ENCODE measurements at regions not wholly inside any gene's neighbourhood (a gene's known extent, or its start where the extent isn't known, plus 50 kb on each side); places are given as distances from the start of the nearest gene placed in this dataset.
"Not testable (repeated sequence)": the region's sequence is repeated elsewhere in the genome, so short reads cannot be mapped to it uniquely, and the experiment has no call there.

DNA sequence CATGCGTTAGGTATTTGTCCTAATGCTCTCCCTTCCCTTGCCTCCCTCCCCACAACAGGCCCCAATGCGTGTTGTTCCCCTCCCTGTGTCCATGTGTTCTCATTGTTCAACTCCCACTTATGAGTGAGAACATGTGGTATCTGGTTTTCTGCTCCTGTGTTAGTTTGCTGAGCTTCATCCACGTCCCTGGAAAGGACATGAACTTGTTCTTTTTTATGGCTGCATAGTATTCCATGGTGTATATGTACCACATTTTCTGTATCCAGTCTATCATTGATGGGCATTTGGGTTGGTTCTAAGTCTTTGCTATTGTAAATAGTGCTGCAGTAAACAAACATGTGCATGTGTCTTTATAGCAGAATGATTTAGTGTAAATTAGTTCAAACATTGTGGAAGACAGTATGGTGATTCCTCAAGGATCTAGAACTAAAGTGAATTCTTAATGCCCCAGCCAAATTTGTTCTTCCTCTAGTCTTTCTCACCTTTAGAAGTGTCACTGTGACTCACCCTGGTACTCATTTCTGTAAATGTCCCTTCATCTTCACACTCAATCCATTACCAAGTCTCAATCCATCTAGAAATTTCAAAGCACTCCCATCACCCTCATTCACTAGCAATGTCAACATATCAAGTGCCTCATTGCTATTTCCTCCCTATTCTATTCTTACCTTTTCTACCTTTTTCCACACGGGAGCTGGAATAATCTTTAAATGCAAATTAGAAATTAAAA lies 123.9 kb downstream of the MREG start:
- not testable (repeated sequence) for DNase-seq

DNA sequence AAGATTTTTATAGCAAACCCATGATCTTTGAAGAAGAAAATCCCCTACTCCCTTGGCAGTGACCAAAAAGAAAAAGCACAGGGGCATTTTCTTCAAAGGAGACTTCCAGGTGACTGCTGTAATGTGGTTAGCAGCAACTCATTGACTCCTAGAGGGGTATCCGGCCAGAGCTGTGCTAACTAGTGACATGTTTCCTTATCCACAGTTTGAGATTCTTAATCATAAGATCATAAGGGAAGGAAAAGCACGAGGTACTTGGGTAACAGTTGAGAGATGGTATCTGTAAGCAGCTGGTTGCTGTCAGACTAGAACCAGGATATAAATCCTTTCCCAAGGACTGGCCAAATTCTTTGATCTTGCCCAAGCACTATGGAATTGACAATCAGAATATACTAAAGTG lies 124.7 kb downstream of the MREG start:
- DNase-seq = no peak

DNA sequence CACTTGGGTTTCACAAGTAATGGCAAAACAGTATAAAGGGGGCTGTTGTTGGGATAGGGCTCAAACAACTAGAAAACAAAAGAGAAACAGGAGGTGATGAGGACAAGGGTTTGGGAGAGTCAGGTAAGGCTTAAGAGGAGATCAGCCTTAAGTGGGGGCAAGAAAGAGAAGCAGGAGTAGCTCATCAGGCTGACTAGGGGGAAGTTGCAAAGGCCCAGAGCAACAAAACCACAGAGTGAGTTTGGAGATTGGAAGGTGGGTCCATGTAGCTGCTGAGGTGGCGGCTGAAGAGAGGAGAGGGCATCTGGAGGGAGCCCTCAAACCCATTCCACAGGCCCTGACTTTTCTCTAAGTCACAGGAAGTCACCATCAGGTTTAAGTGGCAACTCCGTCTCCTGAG lies 126.0 kb downstream of the MREG start:
- no peak for DNase-seq

DNA sequence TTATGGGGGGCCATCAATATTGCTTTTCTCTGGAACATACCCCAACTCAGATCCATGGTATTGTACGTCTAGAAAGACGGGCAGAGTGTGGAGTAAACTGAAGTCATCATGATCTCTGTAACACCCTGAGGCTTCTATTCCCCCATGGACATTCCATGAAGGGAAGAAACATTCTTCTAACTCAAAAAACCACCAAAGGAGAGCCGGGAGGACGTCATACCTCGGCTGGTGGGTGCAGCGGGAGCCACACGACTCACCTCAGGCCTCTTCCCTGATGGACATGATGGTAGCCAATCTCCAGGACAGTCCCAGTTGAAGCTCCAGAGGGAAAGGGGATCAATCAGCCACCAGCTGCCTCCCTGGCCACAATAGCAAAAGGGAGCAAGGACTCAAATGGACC lies 127.3 kb downstream of the MREG start:
- no peak for DNase-seq

DNA sequence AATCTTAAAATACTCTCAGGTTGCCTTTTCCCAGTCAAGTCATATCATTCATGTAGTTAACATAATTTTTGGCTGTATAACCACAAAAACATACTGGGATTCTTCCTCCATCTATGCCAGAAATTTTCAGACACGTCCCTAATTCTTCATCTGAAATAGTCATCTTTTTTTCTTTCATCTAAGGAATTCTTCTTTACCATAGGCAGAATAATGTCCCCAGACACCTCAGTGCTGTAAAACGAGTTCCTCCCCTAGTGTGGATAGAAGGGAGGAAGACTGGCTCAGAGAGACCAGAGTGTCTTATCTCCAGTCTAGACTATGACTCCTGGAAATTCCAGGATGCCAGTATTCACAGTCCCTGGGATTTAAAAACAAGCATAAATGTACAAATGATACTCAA lies 127.8 kb downstream of the MREG start:
- DNase-seq = no peak

DNA sequence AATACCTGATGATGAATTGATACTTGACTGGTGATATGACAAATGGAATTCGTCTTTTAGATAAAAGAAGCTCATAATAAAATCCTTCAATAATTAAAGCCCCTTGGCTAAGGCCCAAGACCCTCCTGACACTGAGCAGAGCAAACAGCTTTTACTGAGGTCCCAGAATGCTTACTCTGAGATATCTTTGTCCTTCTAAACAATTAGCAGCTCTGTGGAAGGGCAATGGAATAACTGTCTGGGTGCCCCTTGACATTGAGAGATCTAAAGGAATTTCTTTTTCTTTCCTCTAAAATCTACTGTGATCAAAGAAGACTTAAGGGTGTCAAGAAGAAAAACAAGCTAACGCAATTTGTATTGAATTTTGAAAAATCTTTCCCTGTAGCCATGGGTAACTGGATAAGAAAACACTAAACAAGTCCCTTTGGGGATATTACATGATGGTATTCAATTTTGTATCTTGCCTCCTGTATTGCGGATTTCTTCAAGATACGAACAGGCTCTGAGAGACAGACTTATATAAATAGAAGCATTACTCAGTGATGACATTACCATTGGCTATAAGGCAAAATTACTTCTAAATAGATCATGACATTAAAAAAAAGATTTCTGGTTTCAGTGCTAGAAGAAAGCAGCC lies 128.8 kb downstream of the MREG start:
- no peak for DNase-seq

DNA sequence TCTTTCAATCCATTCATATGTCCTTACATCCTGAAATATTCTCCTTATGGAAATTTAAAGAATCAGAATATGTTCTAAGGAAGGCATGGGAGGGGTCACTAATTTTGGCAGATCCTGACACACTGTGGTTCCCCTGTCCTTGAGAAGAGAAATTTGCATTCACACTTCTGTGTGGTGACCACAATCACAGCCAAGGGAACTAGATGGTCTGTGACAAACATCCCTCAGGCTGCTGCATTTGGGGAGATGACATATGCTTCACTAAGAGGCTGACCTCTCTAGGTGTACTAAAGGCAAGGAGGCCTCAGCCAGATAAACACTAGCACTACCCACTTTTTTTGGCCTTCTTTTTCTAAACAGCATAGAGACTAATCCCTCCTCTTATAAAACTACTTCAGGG lies 129.6 kb downstream of the MREG start:
- no peak for DNase-seq

DNA sequence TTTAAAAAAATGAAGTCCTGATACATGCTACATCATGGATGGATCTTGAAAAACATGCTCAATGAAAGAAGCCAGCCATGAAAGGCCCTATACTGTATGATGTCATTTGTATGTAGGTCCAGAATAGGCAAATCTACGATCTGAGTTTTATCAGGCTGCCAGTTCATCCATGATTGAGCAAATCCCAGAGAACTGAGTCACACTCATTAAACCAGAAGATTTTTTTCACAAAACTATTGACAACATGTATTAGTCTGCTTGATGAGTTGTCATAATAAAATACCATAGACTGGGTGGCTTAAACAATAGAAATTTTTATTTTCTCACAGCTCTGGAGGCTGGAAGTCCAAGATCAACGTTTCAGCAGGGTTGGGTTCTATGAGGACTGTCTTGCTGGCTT lies 130.7 kb downstream of the MREG start:
- DNase-seq = no peak

DNA sequence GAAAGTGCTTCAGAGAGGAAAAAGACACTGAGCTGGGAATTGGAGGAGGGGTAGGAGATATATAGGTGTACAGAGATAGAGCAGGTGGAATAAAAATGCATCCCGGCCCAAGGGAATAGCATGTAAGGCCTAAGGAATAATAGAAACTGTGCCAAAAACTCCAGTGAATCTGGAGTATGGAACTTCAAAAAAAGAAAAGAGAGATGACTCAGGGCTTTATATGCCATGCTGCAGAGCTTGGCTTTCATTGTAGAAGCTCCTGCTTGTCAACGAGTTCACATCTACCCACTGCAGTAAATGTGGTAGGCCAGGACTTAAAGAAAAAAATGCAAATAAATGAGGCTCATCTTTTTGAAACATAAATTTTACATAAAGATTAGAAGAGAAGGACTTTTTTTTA lies 131.8 kb downstream of the MREG start:
- DNase-seq = no peak

DNA sequence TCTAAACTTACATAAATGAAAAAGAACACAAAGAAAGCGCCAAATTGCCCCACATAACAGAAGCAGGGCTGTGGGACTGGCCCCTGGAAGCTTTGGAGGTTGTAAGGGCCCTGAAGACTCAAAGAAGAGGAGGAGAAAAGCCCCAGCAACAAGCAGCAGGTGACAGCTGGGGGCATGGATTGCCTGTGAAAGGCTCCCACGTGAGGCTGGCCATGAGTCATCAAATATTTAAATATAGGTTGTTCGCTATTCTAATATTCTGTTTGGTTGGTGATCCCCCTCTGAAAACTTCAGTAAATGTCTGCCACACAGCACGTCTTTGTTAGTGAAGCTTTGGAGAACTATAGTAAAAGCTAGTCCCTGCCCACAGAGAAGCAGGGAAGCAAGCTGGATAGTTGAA lies 132.4 kb downstream of the MREG start:
- no peak for DNase-seq

DNA sequence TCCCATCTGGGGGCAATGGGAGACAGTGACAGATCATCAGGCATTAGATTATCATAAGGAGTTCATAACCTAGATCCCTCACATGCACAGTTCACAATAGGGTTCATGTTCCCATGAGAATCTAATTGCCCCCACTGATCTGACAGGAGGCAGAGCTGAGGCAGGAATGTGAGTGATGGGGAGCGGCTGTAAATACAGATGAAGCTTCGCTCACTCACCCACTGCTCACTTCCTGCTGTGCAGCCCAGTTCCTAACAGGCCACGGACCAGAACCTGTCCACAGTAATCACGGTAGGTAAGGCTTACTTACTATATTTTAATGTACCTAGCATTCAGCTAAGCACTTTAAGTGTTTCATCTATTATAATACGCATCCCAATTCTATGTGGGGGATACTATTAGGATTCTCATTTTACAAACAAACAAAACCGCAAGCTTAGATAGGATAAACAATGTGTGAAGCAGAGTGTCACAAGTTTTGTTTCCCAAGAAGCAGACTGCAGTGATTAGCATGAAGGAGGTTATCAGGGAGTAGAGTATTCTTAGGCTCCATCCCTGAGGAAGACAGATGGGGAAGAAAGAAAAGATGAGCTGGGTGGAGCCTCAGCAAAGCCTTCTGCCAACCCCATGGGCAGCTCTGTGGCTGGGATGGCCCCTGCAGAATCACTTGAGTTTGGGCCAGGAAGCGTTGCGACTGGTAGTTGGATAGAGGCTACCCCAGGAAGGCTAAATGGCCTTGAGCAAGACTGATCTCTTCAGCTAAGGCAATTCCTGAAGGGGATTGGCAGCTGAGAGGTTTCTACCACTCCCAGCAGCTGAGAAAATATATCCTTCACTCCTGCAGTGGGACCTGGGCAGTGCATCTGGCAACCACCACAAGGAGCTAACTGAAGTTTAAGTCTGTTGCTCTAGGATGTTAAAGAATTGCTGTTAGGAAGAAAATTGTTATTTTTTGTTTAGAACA lies 133.1 kb downstream of the MREG start:
- DNase-seq = no peak

DNA sequence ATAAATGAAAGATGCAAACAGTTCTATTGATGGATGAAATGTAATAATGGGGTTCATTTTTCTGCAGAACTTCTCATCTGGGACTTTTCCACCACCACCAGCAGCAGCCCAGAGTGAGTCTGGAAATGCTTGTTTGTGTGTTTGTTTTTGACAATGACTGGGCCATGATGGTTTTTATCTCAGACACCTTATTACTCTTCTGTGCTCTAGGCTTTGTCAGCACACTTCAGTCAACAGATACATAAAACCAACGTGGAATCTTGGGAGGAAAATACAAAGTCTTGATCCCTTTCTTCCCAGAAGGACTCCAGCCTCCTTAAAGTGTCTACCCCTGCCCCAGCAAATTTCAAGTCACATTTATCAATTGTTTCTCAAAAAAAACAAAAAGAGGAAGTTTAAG lies 134.0 kb downstream of the MREG start:
- DNase-seq = no peak

DNA sequence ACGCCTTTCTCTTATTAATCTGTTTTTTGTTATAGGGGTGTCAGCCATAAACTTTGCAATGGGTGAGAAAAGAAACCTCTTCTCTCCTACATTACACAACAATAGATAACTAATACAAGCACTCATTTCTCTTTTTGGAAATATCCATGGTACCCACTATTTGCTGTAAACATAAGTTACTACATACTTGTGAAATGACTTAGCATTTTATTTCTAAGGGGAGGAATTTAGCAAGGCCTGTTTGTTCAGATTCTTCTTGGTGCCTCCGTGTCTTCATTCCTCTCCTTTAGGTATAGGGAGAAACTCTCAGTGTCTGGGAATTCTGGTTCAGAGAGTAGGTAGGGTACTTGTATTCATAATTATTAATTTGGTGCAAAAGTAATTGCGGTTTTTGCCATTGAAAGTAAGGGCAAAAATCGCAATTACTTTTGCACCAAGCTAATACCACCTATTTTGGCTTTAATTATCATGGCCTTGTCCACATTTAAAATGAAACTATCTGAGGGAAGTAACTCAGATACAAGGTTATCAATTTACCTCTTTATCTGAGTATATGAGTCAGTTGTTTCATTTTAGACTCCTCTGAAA lies 134.8 kb downstream of the MREG start:
- DNase-seq = no peak

DNA sequence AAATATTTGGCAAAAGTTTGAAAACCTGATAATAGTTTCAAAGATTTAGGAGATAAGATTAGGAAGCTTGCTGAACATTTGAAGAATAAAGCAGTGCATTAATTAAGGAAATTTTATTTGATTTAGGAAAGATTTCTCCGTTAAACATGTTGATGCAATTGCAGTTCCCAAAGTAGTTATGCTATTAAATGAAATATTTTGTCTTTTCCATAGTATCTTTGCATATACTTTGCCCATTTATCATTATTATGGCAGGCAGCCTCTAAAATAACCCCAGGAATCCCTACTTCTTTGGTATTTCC lies 136.5 kb downstream of the MREG start:
- no peak for DNase-seq

DNA sequence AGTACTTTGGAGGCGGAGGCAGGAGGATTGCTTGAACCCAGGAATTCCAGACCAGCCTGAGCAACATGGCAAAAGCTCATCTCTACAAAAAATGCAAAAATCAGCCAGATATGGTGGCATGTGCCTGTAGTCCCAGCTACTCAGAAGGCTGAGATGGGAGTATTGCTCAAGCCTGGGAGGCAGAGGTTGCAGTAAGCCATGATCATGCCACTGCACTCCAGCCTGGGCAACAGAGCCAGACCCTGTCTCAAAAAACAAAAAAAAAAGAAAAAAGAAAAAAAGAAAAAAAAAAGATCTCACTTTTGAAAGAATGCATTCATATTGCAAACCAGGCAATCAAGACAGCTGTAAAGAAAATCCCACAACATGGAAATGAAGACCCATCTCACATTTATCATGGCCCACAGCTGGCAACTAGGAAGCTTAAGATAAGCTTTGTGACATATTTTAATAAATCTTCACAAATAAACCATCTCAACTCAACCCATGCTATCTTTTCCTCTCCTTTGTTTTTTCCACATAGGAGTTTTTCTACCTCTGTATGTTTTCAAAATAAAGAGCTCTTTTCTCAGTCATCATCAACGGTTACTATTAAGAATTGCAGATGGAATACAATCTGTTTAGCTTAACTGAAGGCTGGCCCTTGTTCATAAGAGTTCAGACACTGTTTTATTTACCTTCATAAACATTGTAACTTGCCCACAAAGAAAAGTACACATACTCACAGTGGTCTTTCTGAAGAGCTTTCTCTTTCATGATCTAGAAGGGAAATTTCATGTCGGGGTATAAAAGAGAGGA lies 137.0 kb downstream of the MREG start:
- DNase-seq = no peak

DNA sequence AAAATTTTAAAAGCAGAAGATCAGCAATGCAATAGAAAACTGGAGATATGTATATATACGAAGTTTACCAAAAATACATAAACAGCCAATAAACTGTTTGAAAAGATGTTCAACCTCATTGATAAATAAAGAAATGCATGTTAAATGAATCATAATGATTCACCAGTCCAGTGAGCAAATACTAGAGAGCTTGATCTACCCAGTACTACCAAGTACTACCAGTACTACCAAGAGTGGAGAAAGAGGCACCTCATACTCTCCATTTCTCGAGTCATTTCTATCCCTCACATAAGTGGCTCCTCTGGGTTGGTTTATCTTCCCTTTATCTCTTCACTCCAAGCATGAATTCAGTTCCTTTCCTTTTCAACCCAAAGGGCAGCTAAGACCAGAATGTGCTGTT lies 138.9 kb downstream of the MREG start:
- no peak for DNase-seq

DNA sequence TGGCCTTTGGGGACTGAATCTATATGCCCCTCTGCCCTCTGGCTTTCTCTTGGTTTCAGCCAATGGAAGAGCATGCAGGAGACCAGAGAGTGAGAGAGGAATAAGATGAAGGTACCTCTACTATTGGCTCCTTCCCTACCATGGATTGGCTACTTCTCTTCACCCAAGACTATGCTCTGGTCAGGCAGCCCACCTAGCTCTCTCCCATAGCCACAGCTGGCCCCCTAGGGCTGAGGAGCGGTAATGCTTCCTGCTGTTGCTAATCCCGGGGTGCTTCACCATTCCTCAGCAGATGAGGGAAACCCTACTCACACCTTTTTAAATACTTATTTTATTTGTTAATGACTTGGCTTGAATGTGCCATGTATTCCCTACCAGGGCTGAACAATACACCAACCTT lies 142.4 kb downstream of the MREG start:
- no peak for DNase-seq

DNA sequence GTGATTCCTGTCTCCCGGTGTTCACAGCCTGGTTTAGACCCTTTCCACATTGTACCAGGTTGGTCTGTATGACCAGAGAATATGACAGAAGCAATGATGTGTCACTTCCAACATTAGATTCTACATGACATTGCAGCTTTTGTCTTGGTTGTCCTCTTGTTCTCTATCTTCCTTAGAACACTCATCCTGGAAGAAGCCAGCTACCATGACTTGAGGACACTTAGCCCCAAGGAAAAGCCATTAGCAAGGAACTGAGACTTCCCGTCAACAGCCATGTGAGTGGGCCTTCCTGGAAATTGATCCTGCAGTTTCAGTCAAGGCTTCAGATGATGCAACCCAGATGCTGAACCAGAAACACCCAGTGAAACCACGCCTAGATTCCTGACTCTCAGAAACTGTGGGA lies 143.3 kb downstream of the MREG start:
- no peak for DNase-seq

DNA sequence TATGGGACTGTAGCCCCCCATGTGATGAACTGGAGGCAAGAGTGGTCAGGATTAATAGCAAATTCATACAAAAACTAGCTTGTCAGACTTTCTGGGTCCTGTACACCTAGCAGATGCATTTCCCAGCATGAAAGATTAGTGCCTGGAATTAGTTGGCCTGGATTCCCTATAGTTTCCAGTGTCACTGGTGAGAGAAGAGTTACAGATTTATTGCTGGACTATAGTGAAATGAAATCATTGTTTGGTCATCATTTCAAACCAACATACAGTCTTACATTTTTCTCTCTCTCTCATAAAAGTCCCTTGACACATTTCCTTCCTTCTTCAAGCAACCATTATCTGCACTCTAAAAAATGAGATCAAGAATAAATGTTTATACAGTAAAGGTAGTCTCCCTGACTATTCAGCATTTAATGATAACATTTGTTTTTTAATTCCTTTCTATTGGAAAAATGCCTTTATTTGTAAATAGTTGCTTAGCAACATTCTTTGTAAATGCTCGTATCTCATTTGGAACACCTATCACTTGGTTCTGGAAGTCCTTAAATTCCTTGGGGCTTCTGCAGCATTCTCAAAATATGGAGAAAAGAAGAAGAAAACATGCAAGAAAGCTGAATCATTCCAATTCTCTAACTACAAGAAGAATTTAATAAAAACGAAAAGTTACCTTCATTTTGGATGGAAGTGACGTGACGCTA lies 144.4 kb downstream of the MREG start:
- DNase-seq = no peak

DNA sequence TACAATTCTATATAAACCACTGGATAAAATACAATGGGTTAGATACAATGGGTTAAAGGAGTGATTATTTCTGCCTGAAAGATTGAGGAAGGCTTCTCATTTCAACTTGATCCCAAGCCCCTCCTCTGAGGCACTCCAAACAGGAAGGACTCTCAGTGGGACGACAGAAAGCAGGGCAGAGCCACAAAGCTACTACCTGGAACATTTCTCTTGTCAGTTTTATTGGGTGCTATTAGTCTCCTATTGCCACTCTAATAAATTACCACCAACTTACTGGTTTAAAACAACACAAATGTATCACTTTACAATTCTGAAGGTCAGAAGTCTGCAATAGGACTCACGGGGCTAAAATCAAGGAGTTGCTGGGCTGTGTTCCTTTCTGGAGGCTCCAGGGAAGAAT lies 146.7 kb downstream of the MREG start:
- DNase-seq = no peak

DNA sequence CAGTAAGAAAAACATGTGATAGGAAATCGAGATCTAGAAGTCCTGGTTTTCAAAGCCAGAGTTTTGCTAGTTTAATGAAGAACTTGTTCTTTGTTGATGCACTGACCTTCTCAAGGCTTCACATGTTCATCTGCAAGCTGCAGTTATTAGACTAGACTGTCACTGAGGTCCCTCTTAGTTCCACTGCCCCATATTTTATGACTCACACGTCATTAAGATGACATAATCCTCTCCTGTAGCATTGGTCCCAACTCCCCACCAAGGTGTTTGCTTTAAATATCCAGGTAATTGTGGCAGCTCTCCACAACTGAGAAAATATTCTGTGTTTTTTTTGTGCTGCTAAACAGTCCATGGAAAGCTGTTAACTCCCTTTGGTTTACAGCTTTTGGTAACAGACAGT lies 149.7 kb downstream of the MREG start:
- no peak for DNase-seq

DNA sequence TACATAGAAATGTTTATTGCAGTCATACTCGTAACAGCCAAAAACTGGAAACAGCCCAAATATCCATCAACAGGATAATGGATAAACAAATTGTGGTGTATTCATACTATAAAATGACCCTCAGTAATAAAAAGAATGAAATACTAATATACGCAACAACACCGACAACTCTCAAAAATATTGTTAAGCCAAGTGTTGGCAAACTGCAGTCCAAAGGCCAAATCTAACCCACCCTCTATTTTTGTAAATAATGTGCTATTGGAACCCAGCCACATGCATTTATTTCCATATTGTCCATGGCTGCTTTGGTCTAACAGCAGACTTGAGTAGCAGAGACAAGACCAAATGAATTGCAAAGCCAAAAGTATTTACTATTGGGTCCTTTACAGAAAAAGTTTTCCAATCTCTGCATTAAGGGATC lies 151.0 kb downstream of the MREG start:
- no peak for DNase-seq
